Smooth muscle cell of the brain vasculature (primary cell): ENCODE measurements at regions not wholly inside any gene's neighbourhood (a gene's known extent, or its start where the extent isn't known, plus 50 kb on each side); places are given as distances from the start of the nearest gene placed in this dataset.
"Not testable (repeated sequence)": the region's sequence is repeated elsewhere in the genome, so short reads cannot be mapped to it uniquely, and the experiment has no call there.

ENCODE experiments used
- DNase-seq: peaks from one replicate; pipeline ENCODE4 v3.0.0-alpha.2; 2012; ENCODE audit warnings: low read depth, low spot score

GRCh38 chr10:52598936-52599335 lies 173.6 kb downstream of the MBL2 start:
- no peak for DNase-seq

- no peak for DNase-seq
Observed at GRCh38 chr10:52599551-52600200, 172.9 kb downstream of the MBL2 start.

- DNase-seq: not testable (repeated sequence)
Observed at GRCh38 chr10:52604131-52604530, 168.5 kb downstream of the MBL2 start.

- DNase-seq: no peak
Observed at GRCh38 chr10:52609071-52609470, 163.5 kb downstream of the MBL2 start.

- DNase-seq: no peak
Observed at GRCh38 chr10:52609626-52610240, 162.9 kb downstream of the MBL2 start.

GRCh38 chr10:52615331-52615730 lies 157.3 kb downstream of the MBL2 start:
- no peak for DNase-seq

GRCh38 chr10:52615756-52616394 lies 156.7 kb downstream of the MBL2 start:
- no peak for DNase-seq

GRCh38 chr10:52616395-52616764 lies 156.2 kb downstream of the MBL2 start:
- DNase-seq: no peak

GRCh38 chr10:52617346-52617745 lies 155.2 kb downstream of the MBL2 start:
- DNase-seq: no peak

GRCh38 chr10:52619052-52619451 lies 153.5 kb downstream of the MBL2 start:
- no peak for DNase-seq

GRCh38 chr10:52621635-52622079 lies 150.9 kb downstream of the MBL2 start:
- DNase-seq: no peak

- DNase-seq: no peak
Observed at GRCh38 chr10:52623761-52624160, 148.8 kb downstream of the MBL2 start.

- DNase-seq: no peak
Observed at GRCh38 chr10:52627279-52627678, 145.3 kb downstream of the MBL2 start.

GRCh38 chr10:52631146-52631545 lies 141.4 kb downstream of the MBL2 start:
- DNase-seq: no peak

GRCh38 chr10:52631648-52632047 lies 140.9 kb downstream of the MBL2 start:
- no peak for DNase-seq

- DNase-seq: no peak
Observed at GRCh38 chr10:52632591-52632990, 140.0 kb downstream of the MBL2 start.

GRCh38 chr10:52633266-52633665 lies 139.3 kb downstream of the MBL2 start:
- no peak for DNase-seq

- DNase-seq: no peak
Observed at GRCh38 chr10:52635651-52636050, 136.9 kb downstream of the MBL2 start.

- no peak for DNase-seq
Observed at GRCh38 chr10:52636874-52637273, 135.7 kb downstream of the MBL2 start.

- no peak for DNase-seq
Observed at GRCh38 chr10:52637592-52637991, 135.0 kb downstream of the MBL2 start.

- DNase-seq: no peak
Observed at GRCh38 chr10:52639652-52640051, 132.9 kb downstream of the MBL2 start.

- DNase-seq: no peak
Observed at GRCh38 chr10:52642208-52642607, 130.4 kb downstream of the MBL2 start.
